ENCODE measurements at regions not wholly inside any gene's neighbourhood (a gene's known extent, or its start where the extent isn't known, plus 50 kb on each side); places are given as distances from the start of the nearest gene placed in this dataset.

DNA sequence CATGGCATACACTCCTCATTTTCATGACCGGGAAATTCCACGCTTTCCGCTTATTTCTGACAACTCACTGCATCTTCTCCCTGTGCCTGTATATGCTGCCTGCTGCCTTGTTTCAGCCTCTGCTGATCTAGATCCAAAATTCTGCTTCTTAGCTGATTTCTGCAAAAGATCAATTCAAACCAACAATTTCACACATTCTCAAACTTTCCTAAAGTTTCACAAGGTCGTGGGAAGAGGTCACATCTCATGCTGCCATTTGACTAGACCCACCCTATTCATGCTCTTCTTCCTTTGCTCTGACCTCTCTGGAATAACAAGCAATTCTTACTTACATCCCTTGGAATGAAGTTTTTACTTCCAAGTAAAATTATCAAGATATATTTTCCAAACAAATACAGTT is 84.5 kb downstream of the TMEM167A start:
- no peaks in the 10 kb centered on the region for H3K36me3 ChIP-seq (replicated peaks; ENCODE audit: low read depth, low read length)
- H3K9ac ChIP-seq (ENCODE audit: low read length): no peak overlapping the region
- H3K4me3 ChIP-seq (ENCODE audit: low read length): no peak overlapping the region
- H3K9me3 ChIP-seq (ENCODE audit: insufficient read depth, low read length): no peaks in the 10 kb centered on the region
- no peaks in the 10 kb centered on the region for H3K79me2 ChIP-seq (ENCODE audit: low read length)
- TF ChIP-seq EZH2phosphoT487 (IDR thresholded peaks at IDR 0.05; ENCODE audit: low read depth) (no peak), CTCF (IDR thresholded peaks at IDR 0.05; ENCODE audit: low read depth, low read length) (no peak)
- H3K4me2 ChIP-seq (ENCODE audit: low read length): no peak overlapping the region
- H2AFZ ChIP-seq (ENCODE audit: low read depth, low read length): no peak overlapping the region
- H3K27ac ChIP-seq (ENCODE audit: low read length): no peak overlapping the region
- no peaks in the 10 kb centered on the region for H4K20me1 ChIP-seq (ENCODE audit: insufficient read depth, low read length)
- no peaks in the 10 kb centered on the region for H3K4me1 ChIP-seq (ENCODE audit: low read length)
- H3K27me3 ChIP-seq (ENCODE audit: low read depth, low read length): no peaks in the 10 kb centered on the region

DNA sequence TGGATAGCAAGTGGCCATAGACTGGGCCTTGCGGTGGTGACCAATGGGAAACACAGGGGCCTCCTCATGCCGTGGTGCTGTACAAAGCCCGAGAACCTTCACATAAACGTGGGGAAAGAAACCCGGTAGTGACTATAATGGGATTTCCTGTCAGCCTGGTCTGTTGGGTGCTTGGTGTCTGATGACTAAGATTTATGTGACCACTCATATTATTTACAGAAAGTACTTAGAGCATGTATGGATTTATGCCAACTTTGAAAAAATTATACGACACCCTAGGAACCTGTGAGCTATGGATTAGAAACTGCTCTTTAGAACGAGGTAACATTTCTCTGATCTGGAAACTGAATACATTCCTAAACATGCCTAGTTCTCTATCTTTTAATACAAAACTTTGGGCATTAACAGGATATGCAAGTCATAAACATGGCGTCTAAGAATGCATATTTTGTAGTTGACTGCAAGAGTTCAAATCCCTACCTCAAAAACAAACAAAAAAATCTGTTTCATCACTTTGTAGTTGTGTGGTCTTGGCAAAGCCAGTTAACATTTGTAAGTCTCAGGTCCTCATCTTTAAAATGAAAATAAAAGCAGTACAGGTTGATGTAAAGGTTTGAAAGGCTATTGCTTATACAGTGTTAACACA is 85.4 kb downstream of the TMEM167A start:
- Histone ChIP-seq H3K36me3 (replicated peaks; ENCODE audit: low read depth, low read length) (no peaks in the 10 kb centered on the region), H3K79me2 (ENCODE audit: low read length) (no peaks in the 10 kb centered on the region), H4K20me1 (ENCODE audit: insufficient read depth, low read length) (no peaks in the 10 kb centered on the region), H3K27me3 (ENCODE audit: low read depth, low read length) (no peaks in the 10 kb centered on the region), H3K4me1 (ENCODE audit: low read length) (no peaks in the 10 kb centered on the region), H3K9ac (ENCODE audit: low read length) (no peak overlapping the region), H3K4me3 (ENCODE audit: low read length) (no peak overlapping the region), H2AFZ (ENCODE audit: low read depth, low read length) (no peak overlapping the region), H3K27ac (ENCODE audit: low read length) (no peak overlapping the region), H3K4me2 (ENCODE audit: low read length) (no peak overlapping the region), H3K9me3 (ENCODE audit: insufficient read depth, low read length) (no peaks in the 10 kb centered on the region)
- TF ChIP-seq CTCF (IDR thresholded peaks at IDR 0.05; ENCODE audit: low read depth, low read length) (no peak), EZH2phosphoT487 (IDR thresholded peaks at IDR 0.05; ENCODE audit: low read depth) (no peak)

GRCh38 chr5:82991059-82991458 is 86.1 kb downstream of the TMEM167A start:
- Histone ChIP-seq H2AFZ (ENCODE audit: low read depth, low read length) (no peak overlapping the region), H3K79me2 (ENCODE audit: low read length) (no peaks in the 10 kb centered on the region), H3K27ac (ENCODE audit: low read length) (no peak overlapping the region), H3K9ac (ENCODE audit: low read length) (no peak overlapping the region), H3K4me1 (ENCODE audit: low read length) (no peaks in the 10 kb centered on the region), H3K9me3 (ENCODE audit: insufficient read depth, low read length) (no peaks in the 10 kb centered on the region), H4K20me1 (ENCODE audit: insufficient read depth, low read length) (no peaks in the 10 kb centered on the region), H3K4me3 (ENCODE audit: low read length) (no peak overlapping the region), H3K4me2 (ENCODE audit: low read length) (no peak overlapping the region), H3K36me3 (replicated peaks; ENCODE audit: low read depth, low read length) (no peaks in the 10 kb centered on the region), H3K27me3 (ENCODE audit: low read depth, low read length) (no peaks in the 10 kb centered on the region)
- no peak for TF ChIP-seq CTCF (IDR thresholded peaks at IDR 0.05; ENCODE audit: low read depth, low read length)

- H3K27me3 ChIP-seq (ENCODE audit: low read depth, low read length): no peaks in the 10 kb centered on the region
- no peak overlapping the region for H3K9ac ChIP-seq (ENCODE audit: low read length)
- H3K36me3 ChIP-seq (replicated peaks; ENCODE audit: low read depth, low read length): no peaks in the 10 kb centered on the region
- TF ChIP-seq EZH2phosphoT487 (IDR thresholded peaks at IDR 0.05; ENCODE audit: low read depth) (no peak), CTCF (IDR thresholded peaks at IDR 0.05; ENCODE audit: low read depth, low read length) (no peak)
- H3K4me3 ChIP-seq (ENCODE audit: low read length): no peak overlapping the region
- H3K27ac ChIP-seq (ENCODE audit: low read length): no peak overlapping the region
- no peaks in the 10 kb centered on the region for H3K4me1 ChIP-seq (ENCODE audit: low read length)
- no peaks in the 10 kb centered on the region for H3K79me2 ChIP-seq (ENCODE audit: low read length)
- no peaks in the 10 kb centered on the region for H4K20me1 ChIP-seq (ENCODE audit: insufficient read depth, low read length)
- H3K9me3 ChIP-seq (ENCODE audit: insufficient read depth, low read length): no peaks in the 10 kb centered on the region
- H3K4me2 ChIP-seq (ENCODE audit: low read length): no peak overlapping the region
- no peak overlapping the region for H2AFZ ChIP-seq (ENCODE audit: low read depth, low read length)
Observed at GRCh38 chr5:82987188-82987587, 90.0 kb downstream of the TMEM167A start.
